Natural killer cell treated with Interleukin-12 subunit alpha and Interleukin-12 subunit beta and Interleukin-15 and Interleukin-18, amount 100 ng/mL, for 72 hours (primary cell): ENCODE measurements at regions not wholly inside any gene's neighbourhood (a gene's known extent, or its start where the extent isn't known, plus 50 kb on each side); places are given as distances from the start of the nearest gene placed in this dataset.

ENCODE experiments used
- ATAC-seq, 2 donors: fragments of 150-1000 bp; cut with Tn5 transposase in 1 of 2; sonication (Bioruptor Pico), chemical (Tn5 transposase) in 1 of 2; 2 replicates each; pipeline ENCODE4 v1.10.0; 2021
- DNase-seq: peaks from one replicate; pipeline ENCODE4 v3.0.0; 2022; ENCODE audit warnings: low spot score
- H3K27ac Mint-ChIP-seq, 2 donors: 1 replicate in 1 of 2; 2 replicates in 1 of 2; pipeline ENCODE4 v1.8.0; 2022; ENCODE audit warnings: mixed read lengths in 2 of 2, mild to moderate bottlenecking in 1 of 2, moderate library complexity in 1 of 2
- H3K27me3 Mint-ChIP-seq, 2 donors: 1 replicate in 1 of 2; 2 replicates in 1 of 2; pipeline ENCODE4 v1.8.0; 2022; ENCODE audit warnings: mixed read lengths in 2 of 2
- H3K36me3 Mint-ChIP-seq: one replicate; pipeline ENCODE4 v1.8.0; 2022; ENCODE audit warnings: mixed read lengths
- H3K4me1 Mint-ChIP-seq, 2 donors: 1 replicate in 1 of 2; 2 replicates in 1 of 2; pipeline ENCODE4 v1.8.0; 2022; ENCODE audit warnings: low read depth in 2 of 2, mixed read lengths in 2 of 2, mild to moderate bottlenecking in 1 of 2
- H3K4me3 Mint-ChIP-seq: one replicate; pipeline ENCODE4 v1.8.0; 2022; ENCODE audit warnings: mixed read lengths
- H3K9me3 Mint-ChIP-seq: 2 replicates; pipeline ENCODE4 v1.8.0; 2022; ENCODE audit warnings: mixed read lengths

- ATAC-seq (no peak), DNase-seq (no peak)
- H3K27me3 Mint-ChIP-seq, result peaks cover 11 to 18% of the 10 kb centered on the region in 2 donors
- H3K4me3 Mint-ChIP-seq, result no peak overlapping the region
- no peaks in the 10 kb centered on the region for H3K36me3 Mint-ChIP-seq
- H3K27ac Mint-ChIP-seq, result no peak overlapping the region
- no peaks in the 10 kb centered on the region for H3K9me3 Mint-ChIP-seq
- H3K4me1 Mint-ChIP-seq, result peaks cover 0 to 7% of the 10 kb centered on the region in 2 donors
Measured at GRCh38 chr10:4266416-4267085, 481.5 kb upstream of the KLF6 start.

- no peak for DNase-seq
- H3K4me3 Mint-ChIP-seq, result no peak overlapping the region
- ATAC-seq, result no peak
- no peaks in the 10 kb centered on the region for H3K36me3 Mint-ChIP-seq
- peaks cover 11 to 14% of the 10 kb centered on the region in 2 donors for H3K27me3 Mint-ChIP-seq
- no peak overlapping the region for H3K27ac Mint-ChIP-seq
- peaks cover 0 to 7% of the 10 kb centered on the region in 2 donors for H3K4me1 Mint-ChIP-seq
- no peaks in the 10 kb centered on the region for H3K9me3 Mint-ChIP-seq
Measured at GRCh38 chr10:4265964-4266363, 481.0 kb upstream of the KLF6 start.

- Mint-ChIP-seq H3K4me3 (no peak overlapping the region), H3K36me3 (no peaks in the 10 kb centered on the region), H3K27me3 (peaks cover 10 to 11% of the 10 kb centered on the region in 2 donors), H3K9me3 (no peaks in the 10 kb centered on the region), H3K4me1 (peaks cover 0 to 2% of the 10 kb centered on the region in 2 donors), H3K27ac (peak overlapping the region in 1 of 2 donors; percentile 75)
- DNase-seq (no peak), ATAC-seq (no peak)
Measured at GRCh38 chr10:4264209-4264865, 479.3 kb upstream of the KLF6 start.

- H3K4me1 Mint-ChIP-seq, result peaks cover 0 to 2% of the 10 kb centered on the region in 2 donors
- peaks cover 6 to 7% of the 10 kb centered on the region in 2 donors for H3K27me3 Mint-ChIP-seq
- ATAC-seq, result no peak
- H3K4me3 Mint-ChIP-seq, result no peak overlapping the region
- H3K36me3 Mint-ChIP-seq, result no peaks in the 10 kb centered on the region
- H3K27ac Mint-ChIP-seq, result peak overlapping the region in 1 of 2 donors; percentile 75
- no peaks in the 10 kb centered on the region for H3K9me3 Mint-ChIP-seq
- DNase-seq, result no peak
Measured at GRCh38 chr10:4263601-4263921, 478.6 kb upstream of the KLF6 start.

- Mint-ChIP-seq H3K4me1 (peaks cover 0 to 6% of the 10 kb centered on the region in 2 donors), H3K36me3 (no peaks in the 10 kb centered on the region), H3K9me3 (no peaks in the 10 kb centered on the region), H3K4me3 (no peak overlapping the region), H3K27ac (peak overlapping the region in 1 of 2 donors; percentile 19), H3K27me3 (peaks cover under 1 to 1% of the 10 kb centered on the region in 2 donors)
- no peak for DNase-seq
- no peak for ATAC-seq
Measured at GRCh38 chr10:4262870-4263600, 478.0 kb upstream of the KLF6 start.

GRCh38 chr10:4262449-4262848 lies 477.4 kb upstream of the KLF6 start:
- ATAC-seq (no peak), DNase-seq (no peak)
- H3K4me1 Mint-ChIP-seq, result peaks cover 0 to 6% of the 10 kb centered on the region in 2 donors
- no peaks in the 10 kb centered on the region for H3K27me3 Mint-ChIP-seq
- H3K27ac Mint-ChIP-seq, result no peak overlapping the region
- no peak overlapping the region for H3K4me3 Mint-ChIP-seq
- H3K9me3 Mint-ChIP-seq, result no peaks in the 10 kb centered on the region
- no peaks in the 10 kb centered on the region for H3K36me3 Mint-ChIP-seq

- H3K27ac Mint-ChIP-seq, result no peak overlapping the region
- H3K27me3 Mint-ChIP-seq, result peaks cover 1 to 2% of the 10 kb centered on the region in 2 donors
- H3K9me3 Mint-ChIP-seq, result no peaks in the 10 kb centered on the region
- no peak for DNase-seq
- H3K4me3 Mint-ChIP-seq, result no peak overlapping the region
- ATAC-seq, result no peak
- peaks cover 0 to 3% of the 10 kb centered on the region in 2 donors for H3K4me1 Mint-ChIP-seq
- no peaks in the 10 kb centered on the region for H3K36me3 Mint-ChIP-seq
Measured at GRCh38 chr10:4260483-4261124, 475.6 kb upstream of the KLF6 start.

- Mint-ChIP-seq H3K4me3 (no peak overlapping the region), H3K9me3 (peaks cover 4% of the 10 kb centered on the region), H3K4me1 (peaks cover 0 to 3% of the 10 kb centered on the region in 2 donors), H3K27ac (no peak overlapping the region), H3K36me3 (peaks cover 5% of the 10 kb centered on the region), H3K27me3 (peaks cover 6 to 10% of the 10 kb centered on the region in 2 donors)
- DNase-seq (no peak), ATAC-seq (no peak)
Measured at GRCh38 chr10:4257939-4258465, 473.0 kb upstream of the KLF6 start.

GRCh38 chr10:4256971-4257370 lies 472.0 kb upstream of the KLF6 start:
- peaks cover 5% of the 10 kb centered on the region for H3K36me3 Mint-ChIP-seq
- ATAC-seq, result no peak
- H3K27ac Mint-ChIP-seq, result no peak overlapping the region
- H3K9me3 Mint-ChIP-seq, result peaks cover 4% of the 10 kb centered on the region
- H3K4me1 Mint-ChIP-seq, result peaks cover 0 to 3% of the 10 kb centered on the region in 2 donors
- DNase-seq, result no peak
- H3K4me3 Mint-ChIP-seq, result no peak overlapping the region
- H3K27me3 Mint-ChIP-seq, result peaks cover 6 to 10% of the 10 kb centered on the region in 2 donors

- H3K36me3 Mint-ChIP-seq, result peaks cover 5% of the 10 kb centered on the region
- peaks cover 0 to 3% of the 10 kb centered on the region in 2 donors for H3K4me1 Mint-ChIP-seq
- peaks cover 4% of the 10 kb centered on the region for H3K9me3 Mint-ChIP-seq
- ATAC-seq (no peak), DNase-seq (no peak)
- peak overlapping the region in 1 of 2 donors; percentile 12 for H3K27ac Mint-ChIP-seq
- no peak overlapping the region for H3K4me3 Mint-ChIP-seq
- H3K27me3 Mint-ChIP-seq, result peaks cover 6 to 10% of the 10 kb centered on the region in 2 donors
Measured at GRCh38 chr10:4255751-4256150, 470.7 kb upstream of the KLF6 start.

GRCh38 chr10:4254101-4254994 lies 469.3 kb upstream of the KLF6 start:
- H3K4me3 Mint-ChIP-seq, result no peak overlapping the region
- peaks cover 3 to 8% of the 10 kb centered on the region in 2 donors for H3K4me1 Mint-ChIP-seq

GRCh38 chr10:4252701-4253100 lies 467.7 kb upstream of the KLF6 start:
- H3K4me3 Mint-ChIP-seq, result no peak overlapping the region
- no peak overlapping the region for H3K27ac Mint-ChIP-seq
- peaks cover 0 to 21% of the 10 kb centered on the region in 2 donors for H3K4me1 Mint-ChIP-seq
- peaks cover 6 to 19% of the 10 kb centered on the region in 2 donors for H3K27me3 Mint-ChIP-seq
- ATAC-seq (no peak), DNase-seq (no peak)
- H3K9me3 Mint-ChIP-seq, result peaks cover 9% of the 10 kb centered on the region
- H3K36me3 Mint-ChIP-seq, result peaks cover 10% of the 10 kb centered on the region

More at GRCh38 chr10:4254101-4254994, 469.3 kb upstream of the KLF6 start:
- no peak for DNase-seq
- ATAC-seq, result no peak
- peaks cover 10% of the 10 kb centered on the region for H3K36me3 Mint-ChIP-seq
- no peak overlapping the region for H3K27ac Mint-ChIP-seq
- peaks cover 6 to 13% of the 10 kb centered on the region in 2 donors for H3K27me3 Mint-ChIP-seq
- H3K9me3 Mint-ChIP-seq, result peaks cover 9% of the 10 kb centered on the region

GRCh38 chr10:4250587-4250887 lies 465.5 kb upstream of the KLF6 start:
- Mint-ChIP-seq H3K4me3 (no peak overlapping the region), H3K36me3 (peaks cover 18% of the 10 kb centered on the region), H3K9me3 (peaks cover 17% of the 10 kb centered on the region), H3K4me1 (peaks cover 13 to 36% of the 10 kb centered on the region in 2 donors), H3K27me3 (peaks cover 4 to 16% of the 10 kb centered on the region in 2 donors), H3K27ac (peak overlapping the region; percentile 4 to 15)
- ATAC-seq, result no peak
- DNase-seq, result no peak
